Activated CD4-positive, alpha-beta memory T cell treated with anti-CD3 and anti-CD28 coated beads, Interleukin-2, amount 10 ng/mL, durations not matched to agents 7 days and 5 days (primary cell): ENCODE measurements at regions not wholly inside any gene's neighbourhood (a gene's known extent, or its start where the extent isn't known, plus 50 kb on each side); places are given as distances from the start of the nearest gene placed in this dataset.

ENCODE experiments used
- CTCF ChIA-PET: fragments of 350-600 bp; sonication (Branson Sonifier 250); formaldehyde crosslinking; loops from one replicate; lab custom pipeline; 2021; ENCODE audit warnings: antibody characterized with exemption, inconsistent platforms; lab: Charles Lee
- POLR2A ChIA-PET: fragments of 350-600 bp; sonication (Branson Sonifier 250); formaldehyde crosslinking; loops from one replicate; lab custom pipeline; 2021; ENCODE audit warnings: antibody characterized with exemption; lab: Charles Lee
- DNase-seq: peaks from one replicate; pipeline ENCODE4 v3.0.0-alpha.2; 2020
- H3K27ac Mint-ChIP-seq: one replicate; pipeline ENCODE4 v1.8.0; 2021; ENCODE audit warnings: mild to moderate bottlenecking, mixed read lengths
- H3K27me3 Mint-ChIP-seq: one replicate; pipeline ENCODE4 v1.8.0; 2021; ENCODE audit warnings: mixed read lengths
- H3K36me3 Mint-ChIP-seq: one replicate; pipeline ENCODE4 v1.8.0; 2021; ENCODE audit warnings: low read depth, mixed read lengths
- H3K4me1 Mint-ChIP-seq: one replicate; pipeline ENCODE4 v1.8.0; 2021; ENCODE audit warnings: mixed read lengths
- H3K4me3 Mint-ChIP-seq: one replicate; pipeline ENCODE4 v1.8.0; 2021; ENCODE audit warnings: mild to moderate bottlenecking, mixed read lengths
- H3K9me3 Mint-ChIP-seq: one replicate; pipeline ENCODE4 v1.8.0; 2021; ENCODE audit warnings: mixed read lengths

- ChIA-PET POLR2A (no interaction called here), CTCF (no interaction called here)
- DNase-seq: no peak
- Mint-ChIP-seq H3K4me3 (no peak overlapping the region), H3K9me3 (no peaks in the 10 kb centered on the region), H3K27me3 (no peaks in the 10 kb centered on the region), H3K36me3 (no peaks in the 10 kb centered on the region), H3K4me1 (no peaks in the 10 kb centered on the region), H3K27ac (no peak overlapping the region)
These were observed 53.8 kb upstream of the FBN2 start for GRCh38 chr5:128591598-128592455.

GRCh38 chr5:128596071-128596470, 58.0 kb upstream of the FBN2 start:
- ChIA-PET CTCF (no interaction called here), POLR2A (no interaction called here)
- H3K36me3 Mint-ChIP-seq: no peaks in the 10 kb centered on the region
- no peaks in the 10 kb centered on the region for H3K9me3 Mint-ChIP-seq
- no peak for DNase-seq
- H3K4me1 Mint-ChIP-seq: no peaks in the 10 kb centered on the region
- no peak overlapping the region for H3K4me3 Mint-ChIP-seq
- no peak overlapping the region for H3K27ac Mint-ChIP-seq
- H3K27me3 Mint-ChIP-seq: no peaks in the 10 kb centered on the region

- POLR2A ChIA-PET: no interaction called here
These were observed 59.1 kb upstream of the FBN2 start for GRCh38 chr5:128597156-128597555.

GRCh38 chr5:128613128-128613527, 75.1 kb upstream of the FBN2 start:
- Mint-ChIP-seq H3K27me3 (no peaks in the 10 kb centered on the region), H3K4me3 (no peak overlapping the region), H3K9me3 (no peaks in the 10 kb centered on the region), H3K27ac (no peak overlapping the region), H3K36me3 (no peaks in the 10 kb centered on the region), H3K4me1 (no peaks in the 10 kb centered on the region)
- no peak for DNase-seq
- POLR2A ChIA-PET: no interaction called here
- CTCF ChIA-PET: no interaction called here

More at GRCh38 chr5:128597156-128597555, 59.1 kb upstream of the FBN2 start:
- CTCF ChIA-PET: no interaction called here
- no peaks in the 10 kb centered on the region for H3K27me3 Mint-ChIP-seq
- DNase-seq: no peak
- no peak overlapping the region for H3K27ac Mint-ChIP-seq
- no peaks in the 10 kb centered on the region for H3K4me1 Mint-ChIP-seq
- H3K36me3 Mint-ChIP-seq: no peaks in the 10 kb centered on the region
- no peak overlapping the region for H3K4me3 Mint-ChIP-seq
- no peaks in the 10 kb centered on the region for H3K9me3 Mint-ChIP-seq

- DNase-seq: no peak
- H3K4me1 Mint-ChIP-seq: no peaks in the 10 kb centered on the region
- ChIA-PET POLR2A (no interaction called here), CTCF (no interaction called here)
- no peak overlapping the region for H3K4me3 Mint-ChIP-seq
- H3K27me3 Mint-ChIP-seq: no peaks in the 10 kb centered on the region
- H3K27ac Mint-ChIP-seq: no peak overlapping the region
- no peaks in the 10 kb centered on the region for H3K36me3 Mint-ChIP-seq
- no peaks in the 10 kb centered on the region for H3K9me3 Mint-ChIP-seq
These were observed 75.7 kb upstream of the FBN2 start for GRCh38 chr5:128613766-128614165.

- H3K27me3 Mint-ChIP-seq: no peaks in the 10 kb centered on the region
- no peaks in the 10 kb centered on the region for H3K9me3 Mint-ChIP-seq
- ChIA-PET POLR2A (no interaction called here), CTCF (no interaction called here)
- no peak overlapping the region for H3K4me3 Mint-ChIP-seq
- no peak overlapping the region for H3K27ac Mint-ChIP-seq
- no peak for DNase-seq
- no peaks in the 10 kb centered on the region for H3K36me3 Mint-ChIP-seq
- no peaks in the 10 kb centered on the region for H3K4me1 Mint-ChIP-seq
These were observed 77.5 kb upstream of the FBN2 start for GRCh38 chr5:128615578-128615977.

GRCh38 chr5:128626536-128627090, 88.6 kb upstream of the FBN2 start:
- Mint-ChIP-seq H3K4me3 (no peak overlapping the region), H3K4me1 (no peaks in the 10 kb centered on the region), H3K27ac (no peak overlapping the region), H3K36me3 (no peaks in the 10 kb centered on the region), H3K9me3 (no peaks in the 10 kb centered on the region), H3K27me3 (no peaks in the 10 kb centered on the region)
- no peak for DNase-seq
- ChIA-PET CTCF (no interaction called here), POLR2A (no interaction called here)

- CTCF ChIA-PET: no interaction called here
- no peaks in the 10 kb centered on the region for H3K9me3 Mint-ChIP-seq
- H3K27me3 Mint-ChIP-seq: no peaks in the 10 kb centered on the region
- H3K4me1 Mint-ChIP-seq: no peaks in the 10 kb centered on the region
- H3K36me3 Mint-ChIP-seq: no peaks in the 10 kb centered on the region
- no peak overlapping the region for H3K27ac Mint-ChIP-seq
- POLR2A ChIA-PET: no interaction called here
- no peak for DNase-seq
- no peak overlapping the region for H3K4me3 Mint-ChIP-seq
These were observed 89.9 kb upstream of the FBN2 start for GRCh38 chr5:128627939-128628338.

GRCh38 chr5:128629157-128629556, 91.1 kb upstream of the FBN2 start:
- Mint-ChIP-seq H3K4me3 (no peak overlapping the region), H3K27ac (no peak overlapping the region), H3K9me3 (no peaks in the 10 kb centered on the region), H3K36me3 (no peaks in the 10 kb centered on the region), H3K27me3 (no peaks in the 10 kb centered on the region), H3K4me1 (no peaks in the 10 kb centered on the region)
- ChIA-PET CTCF (no interaction called here), POLR2A (no interaction called here)
- no peak for DNase-seq

GRCh38 chr5:128630121-128630520, 92.1 kb upstream of the FBN2 start:
- Mint-ChIP-seq H3K36me3 (no peaks in the 10 kb centered on the region), H3K27me3 (no peaks in the 10 kb centered on the region), H3K4me1 (no peaks in the 10 kb centered on the region), H3K4me3 (no peak overlapping the region), H3K9me3 (no peaks in the 10 kb centered on the region), H3K27ac (no peak overlapping the region)
- CTCF ChIA-PET: no interaction called here
- no peak for DNase-seq
- POLR2A ChIA-PET: no interaction called here

GRCh38 chr5:128631771-128632170, 93.7 kb upstream of the FBN2 start:
- Mint-ChIP-seq H3K36me3 (no peaks in the 10 kb centered on the region), H3K27ac (no peak overlapping the region), H3K4me1 (no peaks in the 10 kb centered on the region), H3K4me3 (no peak overlapping the region), H3K9me3 (no peaks in the 10 kb centered on the region), H3K27me3 (no peaks in the 10 kb centered on the region)
- ChIA-PET POLR2A (no interaction called here), CTCF (no interaction called here)
- DNase-seq: no peak

- Mint-ChIP-seq H3K36me3 (no peaks in the 10 kb centered on the region), H3K27me3 (no peaks in the 10 kb centered on the region), H3K4me3 (no peak overlapping the region), H3K9me3 (no peaks in the 10 kb centered on the region), H3K27ac (no peak overlapping the region), H3K4me1 (no peaks in the 10 kb centered on the region)
- CTCF ChIA-PET: no interaction called here
- DNase-seq: no peak
- POLR2A ChIA-PET: no interaction called here
These were observed 94.2 kb upstream of the FBN2 start for GRCh38 chr5:128632264-128632663.

- ChIA-PET CTCF (no interaction called here), POLR2A (no interaction called here)
- no peaks in the 10 kb centered on the region for H3K9me3 Mint-ChIP-seq
- no peak for DNase-seq
- no peaks in the 10 kb centered on the region for H3K36me3 Mint-ChIP-seq
- no peaks in the 10 kb centered on the region for H3K27me3 Mint-ChIP-seq
- no peak overlapping the region for H3K27ac Mint-ChIP-seq
- no peak overlapping the region for H3K4me3 Mint-ChIP-seq
- H3K4me1 Mint-ChIP-seq: no peaks in the 10 kb centered on the region
These were observed 95.9 kb upstream of the FBN2 start for GRCh38 chr5:128633901-128634300.

GRCh38 chr5:128635379-128635778, 97.3 kb upstream of the FBN2 start:
- Mint-ChIP-seq H3K9me3 (no peaks in the 10 kb centered on the region), H3K36me3 (no peaks in the 10 kb centered on the region), H3K4me3 (no peak overlapping the region), H3K27me3 (no peaks in the 10 kb centered on the region), H3K27ac (no peak overlapping the region), H3K4me1 (no peaks in the 10 kb centered on the region)
- POLR2A ChIA-PET: no interaction called here
- CTCF ChIA-PET: no interaction called here
- no peak for DNase-seq
